ENCODE measurements at regions not wholly inside any gene's neighbourhood (a gene's known extent, or its start where the extent isn't known, plus 50 kb on each side); places are given as distances from the start of the nearest gene placed in this dataset.
"Not testable (repeated sequence)": the region's sequence is repeated elsewhere in the genome, so short reads cannot be mapped to it uniquely, and the experiment has no call there.

GRCh38 chr17:73895157-73895556, 250.9 kb upstream of the SDK2 start:
- no peak for DNase-seq (ENCODE audit: low spot score)

GRCh38 chr17:73896966-73897365, 252.7 kb upstream of the SDK2 start:
- no peak for DNase-seq (ENCODE audit: low spot score)

GRCh38 chr17:73899839-73900238, 255.6 kb upstream of the SDK2 start:
- no peak for DNase-seq (ENCODE audit: low spot score)

- no peak for DNase-seq (ENCODE audit: low spot score)
These were observed 256.3 kb upstream of the SDK2 start for GRCh38 chr17:73900516-73900915.

- no peak for DNase-seq (ENCODE audit: low spot score)
These were observed 257.0 kb upstream of the SDK2 start for GRCh38 chr17:73901249-73901648.

GRCh38 chr17:73901661-73902415, 257.6 kb upstream of the SDK2 start:
- DNase-seq (ENCODE audit: low spot score): peak; percentile 21

GRCh38 chr17:73902416-73903181, 258.4 kb upstream of the SDK2 start:
- DNase-seq (ENCODE audit: low spot score): no peak

- DNase-seq (ENCODE audit: low spot score): no peak
These were observed 262.9 kb upstream of the SDK2 start for GRCh38 chr17:73906896-73907870.

- no peak for DNase-seq (ENCODE audit: low spot score)
These were observed 264.9 kb upstream of the SDK2 start for GRCh38 chr17:73909186-73909585.

GRCh38 chr17:73910206-73910605, 266.0 kb upstream of the SDK2 start:
- peak; percentile 52 for DNase-seq (ENCODE audit: low spot score)

GRCh38 chr17:73910821-73911515, 266.7 kb upstream of the SDK2 start:
- no peak for DNase-seq (ENCODE audit: low spot score)

GRCh38 chr17:73911726-73912372, 267.6 kb upstream of the SDK2 start:
- no peak for DNase-seq (ENCODE audit: low spot score)

GRCh38 chr17:73912373-73912746, 268.1 kb upstream of the SDK2 start:
- no peak for DNase-seq (ENCODE audit: low spot score)

GRCh38 chr17:73914536-73915274, 270.5 kb upstream of the SDK2 start:
- DNase-seq (ENCODE audit: low spot score): no peak

- not testable (repeated sequence) for DNase-seq (ENCODE audit: low spot score)
These were observed 274.8 kb upstream of the SDK2 start for GRCh38 chr17:73919033-73919432.

GRCh38 chr17:73921306-73921705, 277.1 kb upstream of the SDK2 start:
- DNase-seq (ENCODE audit: low spot score): no peak

- no peak for DNase-seq (ENCODE audit: low spot score)
These were observed 279.2 kb upstream of the RPL38 start for GRCh38 chr17:73924114-73924908.

- no peak for DNase-seq (ENCODE audit: low spot score)
These were observed 278.6 kb upstream of the RPL38 start for GRCh38 chr17:73924909-73925186.

- no peak for DNase-seq (ENCODE audit: low spot score)
These were observed 273.5 kb upstream of the RPL38 start for GRCh38 chr17:73929860-73930430.
